ENCODE measurements at regions not wholly inside any gene's neighbourhood (a gene's known extent, or its start where the extent isn't known, plus 50 kb on each side); places are given as distances from the start of the nearest gene placed in this dataset.
"Not testable (repeated sequence)": the region's sequence is repeated elsewhere in the genome, so short reads cannot be mapped to it uniquely, and the experiment has no call there.

GRCh38 chr2:90141558-90141957, 1450.1 kb downstream of the RPIA start:
- H3K4me3 ChIP-seq (ENCODE audit: low read depth in 2 of 2, low read length in 2 of 2); CTCF ChIA-PET; DNase-seq (ENCODE audit: low read depth, low spot score); POLR2A ChIA-PET; BruUV-seq (replicated peaks); intact Hi-C loops (cut with micrococcal nuclease; ENCODE audit: unreplicated experiment); H3K4me1 ChIP-seq (ENCODE audit: control insufficient read depth, insufficient read depth, low read length); H3K9me3 ChIP-seq (ENCODE audit: control insufficient read depth, insufficient read depth, low read depth, low read length); H3K27me3 ChIP-seq (ENCODE audit: control insufficient read depth, insufficient read depth, low read length); H3K27ac ChIP-seq (ENCODE audit: low read length); in situ Hi-C loops (cut with HindIII; ENCODE audit: low pct_unique_long_range_greater_than_20kb, low sequenced_read_pairs); H3K36me3 ChIP-seq (ENCODE audit: control insufficient read depth, insufficient read depth, low read length); ATAC-seq: not testable (repeated sequence)

GRCh38 chr2:90151805-90152204, 1460.3 kb downstream of the RPIA start:
- H3K4me1 ChIP-seq (ENCODE audit: control insufficient read depth, insufficient read depth, low read length); BruUV-seq (replicated peaks); H3K27ac ChIP-seq (ENCODE audit: low read length); in situ Hi-C loops (cut with HindIII; ENCODE audit: low pct_unique_long_range_greater_than_20kb, low sequenced_read_pairs); H3K9me3 ChIP-seq (ENCODE audit: control insufficient read depth, insufficient read depth, low read depth, low read length); ATAC-seq; H3K36me3 ChIP-seq (ENCODE audit: control insufficient read depth, insufficient read depth, low read length); H3K27me3 ChIP-seq (ENCODE audit: control insufficient read depth, insufficient read depth, low read length); intact Hi-C loops (cut with micrococcal nuclease; ENCODE audit: unreplicated experiment); DNase-seq (ENCODE audit: low read depth, low spot score); H3K4me3 ChIP-seq (ENCODE audit: low read depth in 2 of 2, low read length in 2 of 2); CTCF ChIA-PET; POLR2A ChIA-PET: not testable (repeated sequence)

DNA sequence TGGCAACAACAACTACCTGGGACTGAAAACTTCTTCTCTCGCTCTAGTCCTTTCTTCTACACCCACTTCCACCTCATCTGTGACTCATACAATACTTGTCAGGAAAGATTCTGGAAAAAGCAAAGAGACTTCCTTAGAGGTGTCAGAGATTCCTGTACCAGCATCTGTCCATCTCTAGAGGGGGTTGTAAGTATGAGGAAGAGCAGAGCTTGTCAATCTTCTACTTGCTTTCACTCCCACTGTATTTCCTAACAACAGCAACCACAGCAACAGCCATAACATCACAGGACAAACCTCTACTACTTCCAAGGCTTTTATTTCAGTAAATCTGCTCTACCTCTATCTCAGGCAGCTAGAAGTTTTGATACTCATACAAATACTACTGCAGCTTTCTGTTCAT, 1479.5 kb downstream of the RPIA start:
- intact Hi-C loops (cut with micrococcal nuclease; ENCODE audit: unreplicated experiment); POLR2A ChIA-PET; in situ Hi-C loops (cut with HindIII; ENCODE audit: low pct_unique_long_range_greater_than_20kb, low sequenced_read_pairs); H3K27ac ChIP-seq (ENCODE audit: low read length); H3K27me3 ChIP-seq (ENCODE audit: control insufficient read depth, insufficient read depth, low read length); CTCF ChIA-PET; DNase-seq (ENCODE audit: low read depth, low spot score); BruUV-seq (replicated peaks); ATAC-seq; H3K4me3 ChIP-seq (ENCODE audit: low read depth in 2 of 2, low read length in 2 of 2); H3K9me3 ChIP-seq (ENCODE audit: control insufficient read depth, insufficient read depth, low read depth, low read length); H3K36me3 ChIP-seq (ENCODE audit: control insufficient read depth, insufficient read depth, low read length); H3K4me1 ChIP-seq (ENCODE audit: control insufficient read depth, insufficient read depth, low read length): not testable (repeated sequence)

DNA sequence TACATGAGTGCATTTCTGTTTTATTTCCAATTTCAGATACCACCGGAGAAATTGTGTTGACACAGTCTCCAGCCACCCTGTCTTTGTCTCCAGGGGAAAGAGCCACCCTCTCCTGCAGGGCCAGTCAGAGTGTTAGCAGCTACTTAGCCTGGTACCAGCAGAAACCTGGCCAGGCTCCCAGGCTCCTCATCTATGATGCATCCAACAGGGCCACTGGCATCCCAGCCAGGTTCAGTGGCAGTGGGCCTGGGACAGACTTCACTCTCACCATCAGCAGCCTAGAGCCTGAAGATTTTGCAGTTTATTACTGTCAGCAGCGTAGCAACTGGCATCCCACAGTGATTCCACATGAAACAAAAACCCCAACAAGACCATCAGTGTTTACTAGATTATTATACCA, 1481.6 kb downstream of the RPIA start:
- CTCF ChIA-PET; DNase-seq (ENCODE audit: low read depth, low spot score); H3K27me3 ChIP-seq (ENCODE audit: control insufficient read depth, insufficient read depth, low read length); ATAC-seq; H3K9me3 ChIP-seq (ENCODE audit: control insufficient read depth, insufficient read depth, low read depth, low read length); H3K36me3 ChIP-seq (ENCODE audit: control insufficient read depth, insufficient read depth, low read length); intact Hi-C loops (cut with micrococcal nuclease; ENCODE audit: unreplicated experiment); H3K4me3 ChIP-seq (ENCODE audit: low read depth in 2 of 2, low read length in 2 of 2); H3K27ac ChIP-seq (ENCODE audit: low read length); H3K4me1 ChIP-seq (ENCODE audit: control insufficient read depth, insufficient read depth, low read length); in situ Hi-C loops (cut with HindIII; ENCODE audit: low pct_unique_long_range_greater_than_20kb, low sequenced_read_pairs); POLR2A ChIA-PET; BruUV-seq (replicated peaks): not testable (repeated sequence)

- H3K36me3 ChIP-seq (ENCODE audit: control insufficient read depth, insufficient read depth, low read length); H3K27ac ChIP-seq (ENCODE audit: low read length); H3K27me3 ChIP-seq (ENCODE audit: control insufficient read depth, insufficient read depth, low read length); in situ Hi-C loops (cut with HindIII; ENCODE audit: low pct_unique_long_range_greater_than_20kb, low sequenced_read_pairs); BruUV-seq (replicated peaks); H3K4me3 ChIP-seq (ENCODE audit: low read depth in 2 of 2, low read length in 2 of 2); CTCF ChIA-PET; intact Hi-C loops (cut with micrococcal nuclease; ENCODE audit: unreplicated experiment); ATAC-seq; H3K4me1 ChIP-seq (ENCODE audit: control insufficient read depth, insufficient read depth, low read length); POLR2A ChIA-PET; H3K9me3 ChIP-seq (ENCODE audit: control insufficient read depth, insufficient read depth, low read depth, low read length); DNase-seq (ENCODE audit: low read depth, low spot score): not testable (repeated sequence)
Observed at GRCh38 chr2:90179591-90179990, 1488.1 kb downstream of the RPIA start.

Measured in Panc1 (cell line).